IMR-90 (cell line): ENCODE measurements at regions not wholly inside any gene's neighbourhood (a gene's known extent, or its start where the extent isn't known, plus 50 kb on each side); places are given as distances from the start of the nearest gene placed in this dataset.

Source experiments
- ATAC-seq: fragments of 200-7000 bp; cut with Tn5 transposase; 2 replicates; pipeline ENCODE4 v1.9.1; 2020; ENCODE audit warnings: low read depth, mild to moderate bottlenecking, moderate library complexity
- BruUV-seq: library from RNA; stranded (reverse); fragments of 400-500 nt; replicated peaks from 2 replicates; lab custom pipeline; 2021; lab: Mats Ljungman, UMichigan
- CTCF ChIA-PET: fragments of 300-600 bp; formaldehyde crosslinking; extraction: SDS; loops from one replicate; lab custom pipeline; 2021; ENCODE audit warnings: antibody characterized with exemption; lab: Yijun Ruan, JAX
- POLR2A ChIA-PET: fragments of 300-600 bp; sonication (Branson Sonifier 250); formaldehyde crosslinking; loops from one replicate; lab custom pipeline; 2022; ENCODE audit warnings: antibody characterized with exemption; ENCODE audit not compliant: unreplicated experiment; lab: Charles Lee
- DNase-seq: peaks from one replicate; pipeline ENCODE4 v3.0.0; 2013
- H2AFZ ChIP-seq: replicated peaks from 2 replicates; pipeline ENCODE3; 2013; ENCODE audit warnings: low read length, mild to moderate bottlenecking; ENCODE audit not compliant: poor library complexity
- H2AK5ac ChIP-seq: 2 replicates; pipeline ENCODE4 v1.6.1; 2013; ENCODE audit warnings: low read depth, low read length, inconsistent platforms
- H2AK9ac ChIP-seq: replicated peaks from 2 replicates; pipeline ENCODE3; 2013; ENCODE audit warnings: mild to moderate bottlenecking, low read depth, low read length, moderate library complexity; ENCODE audit not compliant: poor library complexity
- H2BK120ac ChIP-seq: 2 replicates; pipeline ENCODE4 v1.6.1; 2013; ENCODE audit warnings: low read depth, low read length, inconsistent platforms
- H2BK15ac ChIP-seq: 3 replicates; pipeline ENCODE4 v1.6.1; 2013; ENCODE audit warnings: low read depth, low read length, inconsistent platforms
- H2BK20ac ChIP-seq: 2 replicates; pipeline ENCODE4 v1.6.1; 2013; ENCODE audit warnings: low read depth, mild to moderate bottlenecking, inconsistent platforms, low read length, moderate library complexity
- H2BK5ac ChIP-seq: 2 replicates; pipeline ENCODE4 v1.6.1; 2013; ENCODE audit warnings: mild to moderate bottlenecking, low read depth, low read length, inconsistent platforms; ENCODE audit not compliant: poor library complexity, severe bottlenecking
- H3K14ac ChIP-seq: replicated peaks from 2 replicates; pipeline ENCODE4 v1.6.1; 2013; ENCODE audit warnings: low read depth, low read length, inconsistent platforms
- H3K18ac ChIP-seq: 2 replicates; pipeline ENCODE4 v1.6.1; 2013; ENCODE audit warnings: low read depth, low read length, control low read depth
- H3K23ac ChIP-seq: 2 replicates; pipeline ENCODE4 v1.6.1; 2013; ENCODE audit warnings: low read depth, low read length, inconsistent platforms
- H3K27ac ChIP-seq: 2 replicates; pipeline ENCODE4 v1.5.1; 2013; ENCODE audit warnings: mild to moderate bottlenecking, control low read depth, low read length; ENCODE audit not compliant: insufficient read depth
- H3K27me3 ChIP-seq: 2 replicates; pipeline ENCODE4 v1.6.1; 2013; ENCODE audit warnings: low read length; ENCODE audit not compliant: control insufficient read depth, insufficient read depth
- H3K36me3 ChIP-seq: 2 replicates; pipeline ENCODE4 v1.6.1; 2013; ENCODE audit warnings: low read length, mixed read lengths; ENCODE audit not compliant: control insufficient read depth, insufficient read depth
- H3K4ac ChIP-seq: 2 replicates; pipeline ENCODE4 v1.6.1; 2013; ENCODE audit warnings: low read depth, low read length, inconsistent platforms
- H3K4me1 ChIP-seq: 2 replicates; pipeline ENCODE4 v1.6.1; 2013; ENCODE audit warnings: low read length, mixed read lengths; ENCODE audit not compliant: control insufficient read depth, insufficient read depth
- H3K4me2 ChIP-seq: 2 replicates; pipeline ENCODE4 v1.6.1; 2013; ENCODE audit warnings: low read depth, mild to moderate bottlenecking, control low read depth, low read length, moderate library complexity
- H3K4me3 ChIP-seq: 2 replicates; pipeline ENCODE4 v1.5.1; 2013; ENCODE audit warnings: low read depth, mild to moderate bottlenecking, control low read depth, low read length, moderate library complexity; ENCODE audit not compliant: insufficient read depth
- H3K56ac ChIP-seq: 2 replicates; pipeline ENCODE4 v1.6.1; 2013; ENCODE audit warnings: low read length, inconsistent platforms; ENCODE audit not compliant: insufficient read depth; ENCODE audit errors: extremely low read depth
- H3K79me1 ChIP-seq, 2 experiments: 2 replicates each; pipeline ENCODE4 v1.6.1; 2013; ENCODE audit warnings: low read length in 2 of 2, inconsistent platforms in 1 of 2, low read depth in 1 of 2
- H3K9ac ChIP-seq: 2 replicates; pipeline ENCODE4 v1.6.1; 2013; ENCODE audit warnings: low read depth, low read length, control low read depth
- H3K9me1 ChIP-seq: 2 replicates; pipeline ENCODE4 v1.6.1; 2013; ENCODE audit warnings: low read length, inconsistent platforms; ENCODE audit not compliant: insufficient read depth
- H3K9me3 ChIP-seq: 2 replicates; pipeline ENCODE4 v1.6.1; 2013; ENCODE audit warnings: low read length; ENCODE audit not compliant: control insufficient read depth, insufficient read depth
- H4K20me1 ChIP-seq: 2 replicates; pipeline ENCODE4 v1.6.1; 2013; ENCODE audit warnings: low read length, inconsistent platforms; ENCODE audit not compliant: insufficient read depth
- H4K5ac ChIP-seq: 2 replicates; pipeline ENCODE4 v1.6.1; 2013; ENCODE audit warnings: mild to moderate bottlenecking, low read depth, low read length, control low read depth
- H4K8ac ChIP-seq, 2 experiments: 2 replicates each; pipeline ENCODE4 v1.6.1; 2013; ENCODE audit warnings: low read depth in 2 of 2, low read length in 2 of 2, control low read depth in 1 of 2, inconsistent platforms in 1 of 2
- H4K91ac ChIP-seq: 2 replicates; pipeline ENCODE4 v1.6.1; 2013; ENCODE audit warnings: low read depth, low read length, inconsistent platforms; ENCODE audit not compliant: insufficient read depth
- CEBPB ChIP-seq: IDR thresholded peaks from 2 replicates; pipeline ENCODE4 v1.6.1; 2012; ENCODE audit warnings: low read depth, low read length, improper control_type of control experiment
- CHD1 ChIP-seq: IDR thresholded peaks from 2 replicates; pipeline ENCODE4 v1.6.1; 2012; ENCODE audit warnings: low read depth, low read length, improper control_type of control experiment
- CTCF ChIP-seq: conservative IDR thresholded peaks from 2 replicates; pipeline ENCODE4 v1.5.1; 2012; ENCODE audit warnings: mild to moderate bottlenecking, low read depth, low read length, improper control_type of control experiment
- MAZ ChIP-seq: IDR thresholded peaks from 2 replicates; pipeline ENCODE4 v1.6.1; 2012; ENCODE audit warnings: low read depth, mild to moderate bottlenecking, low read length, improper control_type of control experiment, moderate library complexity, borderline replicate concordance
- MXI1 ChIP-seq: IDR thresholded peaks from 2 replicates; pipeline ENCODE4 v1.6.1; 2012; ENCODE audit warnings: low read depth, mild to moderate bottlenecking, low read length, moderate library complexity, borderline replicate concordance
- NFE2L2 ChIP-seq: fragments of 150-350 bp; IDR thresholded peaks from 2 replicates; pipeline ENCODE4 v1.6.1; 2016; ENCODE audit warnings: low read depth, mild to moderate bottlenecking, low read length
- RAD21 ChIP-seq: IDR thresholded peaks from 2 replicates; pipeline ENCODE4 v1.6.1; 2012; ENCODE audit warnings: low read length, improper control_type of control experiment
- RCOR1 ChIP-seq: IDR thresholded peaks from 2 replicates; pipeline ENCODE4 v1.6.1; 2012; ENCODE audit warnings: mild to moderate bottlenecking, low read length, improper control_type of control experiment; ENCODE audit not compliant: insufficient replicate concordance
- RFX5 ChIP-seq: IDR thresholded peaks from 2 replicates; pipeline ENCODE4 v1.8.0; 2012; ENCODE audit warnings: low read depth, mild to moderate bottlenecking, low read length, moderate library complexity
- WGBS, 2 experiments: methylation state at CpG; one replicate each; pipeline versions ENCODE4 v1.1.5 to v1.1.7; 2013; ENCODE audit warnings: missing lambda C conversion rate in 2 of 2; ENCODE audit not compliant: insufficient read length in 1 of 2; ENCODE audit errors: extremely low coverage in 2 of 2; 5-methylcytosine and 5-hydroxymethylcytosine counted together
- dilution Hi-C: fragments of 300-500 bp; cut with HindIII; formaldehyde crosslinking; loops from one replicate; pipeline ENCODE4 v1.14.3; 2018; ENCODE audit warnings: low sequenced_read_pairs; ENCODE audit not compliant: unreplicated experiment
- in situ Hi-C: fragments of 300-500 bp; cut with MboI; formaldehyde crosslinking; loops from 3 replicates; pipeline ENCODE4 v1.14.3; 2019; ENCODE audit warnings: low sequenced_read_pairs, inconsistent platforms, mixed read lengths
- intact Hi-C: fragments of 100-400 bp; cut with micrococcal nuclease; formaldehyde crosslinking; loops from 2 replicates; pipeline ENCODE4 v1.10.0; 2022

DNA sequence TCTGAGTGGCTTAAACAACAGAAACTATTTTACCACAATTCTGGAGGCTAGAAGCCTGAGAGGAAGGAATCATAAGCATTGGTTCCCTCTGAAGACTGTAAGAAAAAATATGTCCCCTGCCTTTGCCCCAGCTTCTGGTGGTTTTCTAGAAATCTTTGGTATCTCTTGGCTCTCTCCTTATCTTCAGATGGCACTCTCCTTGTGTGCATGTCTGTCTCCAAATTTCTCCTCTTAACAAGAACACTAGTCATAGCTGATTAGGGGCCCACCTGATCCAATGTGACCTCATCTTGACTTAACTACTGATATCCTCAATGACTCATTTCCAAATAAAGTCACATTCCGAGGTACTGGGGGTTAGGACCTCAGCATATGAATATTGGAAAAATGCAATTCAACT lies 635.0 kb upstream of the NR3C2 start:
- H3K9ac ChIP-seq = no peak overlapping the region
- no peak overlapping the region for H2BK5ac ChIP-seq
- no peaks in the 10 kb centered on the region for H4K20me1 ChIP-seq
- H3K9me3 ChIP-seq = no peaks in the 10 kb centered on the region
- H3K4me2 ChIP-seq = no peak overlapping the region
- in situ Hi-C loops = no loop called here
- no peak overlapping the region for H2AK9ac ChIP-seq
- WGBS, 2 experiments = no CpG with 5 or more reads among the region's 1 CpG
- no peak overlapping the region for H3K14ac ChIP-seq
- H3K27ac ChIP-seq = no peak overlapping the region
- TF ChIP-seq MXI1 (no peak), NFE2L2 (no peak), RCOR1 (no peak), CEBPB (no peak), MAZ (no peak), CTCF (no peak), CHD1 (no peak), RFX5 (no peak), RAD21 (no peak)
- no peak overlapping the region for H3K23ac ChIP-seq
- H3K36me3 ChIP-seq = no peaks in the 10 kb centered on the region
- H3K18ac ChIP-seq = no peak overlapping the region
- ChIA-PET POLR2A (no interaction called here), CTCF (no interaction called here)
- no peak overlapping the region for H2AFZ ChIP-seq
- H3K4me1 ChIP-seq = peaks cover 3% of the 10 kb centered on the region; the same call in 1 of the 2 replicates
- no peak overlapping the region for H4K5ac ChIP-seq
- H4K91ac ChIP-seq = no peak overlapping the region
- no peak overlapping the region for H2AK5ac ChIP-seq
- peak; percentile 56 for DNase-seq
- no peak overlapping the region for H2BK20ac ChIP-seq
- ATAC-seq = no peak
- intact Hi-C loops = no loop called here
- no peak overlapping the region for H2BK120ac ChIP-seq
- H3K79me1 ChIP-seq = no peaks in the 10 kb centered on the region
- no peak overlapping the region for H3K56ac ChIP-seq
- H3K4ac ChIP-seq = no peak overlapping the region
- dilution Hi-C loops = no loop called here
- BruUV-seq = no TSS peak
- H3K27me3 ChIP-seq = no peaks in the 10 kb centered on the region
- H3K4me3 ChIP-seq = no peak overlapping the region
- no peak overlapping the region for H4K8ac ChIP-seq
- H2BK15ac ChIP-seq = no peak overlapping the region
- no peaks in the 10 kb centered on the region for H3K9me1 ChIP-seq
